ENCODE measurements at regions not wholly inside any gene's neighbourhood (a gene's known extent, or its start where the extent isn't known, plus 50 kb on each side); places are given as distances from the start of the nearest gene placed in this dataset.

- TF ChIP-seq POLR2AphosphoS5 (IDR thresholded peaks at IDR 0.05): no peak
- no peak for TF ChIP-seq CTCF (IDR thresholded peaks at IDR 0.05)
- TF ChIP-seq POLR2A (IDR thresholded peaks at IDR 0.05): no peak
Observed at GRCh38 chr10:121127151-121127906, 276.2 kb downstream of the WDR11 start.

All from stomach (tissue), 4 donors.